ENCODE measurements at regions not wholly inside any gene's neighbourhood (a gene's known extent, or its start where the extent isn't known, plus 50 kb on each side); places are given as distances from the start of the nearest gene placed in this dataset.

- no peak overlapping the region for H3K4me3 ChIP-seq (ENCODE audit: low read length in 2 of 2)
- H3K27ac ChIP-seq (ENCODE audit: low read length): no peak overlapping the region
- H3K9ac ChIP-seq (ENCODE audit: low read length in 2 of 2): no peak overlapping the region
- H3K9me3 ChIP-seq (ENCODE audit: control insufficient read depth in 2 of 2, low read length in 2 of 2): peaks cover 0 to 5% of the 10 kb centered on the region in 2 donors
- no peaks in the 10 kb centered on the region for H3K27me3 ChIP-seq (ENCODE audit: control insufficient read depth in 1 of 2, insufficient read depth in 2 of 2, low read length in 2 of 2)
- H3K4me1 ChIP-seq (ENCODE audit: control insufficient read depth, insufficient read depth, low read length): no peaks in the 10 kb centered on the region
- H3K36me3 ChIP-seq (ENCODE audit: control insufficient read depth in 2 of 2, insufficient read depth in 2 of 2, low read length in 2 of 2): no peaks in the 10 kb centered on the region
Measured at GRCh38 chr1:191284175-191284574, 806.5 kb upstream of the BRINP3 start.

- no peak overlapping the region for H3K27ac ChIP-seq (ENCODE audit: low read length)
- no peaks in the 10 kb centered on the region for H3K4me1 ChIP-seq (ENCODE audit: control insufficient read depth, insufficient read depth, low read length)
- no peaks in the 10 kb centered on the region for H3K36me3 ChIP-seq (ENCODE audit: control insufficient read depth in 2 of 2, insufficient read depth in 2 of 2, low read length in 2 of 2)
- no peaks in the 10 kb centered on the region for H3K9me3 ChIP-seq (ENCODE audit: control insufficient read depth in 2 of 2, low read length in 2 of 2)
- H3K9ac ChIP-seq (ENCODE audit: low read length in 2 of 2): no peak overlapping the region
- H3K4me3 ChIP-seq (ENCODE audit: low read length in 2 of 2): no peak overlapping the region
- H3K27me3 ChIP-seq (ENCODE audit: control insufficient read depth in 1 of 2, insufficient read depth in 2 of 2, low read length in 2 of 2): no peaks in the 10 kb centered on the region
Measured at GRCh38 chr1:191290441-191290840, 812.8 kb upstream of the BRINP3 start.

- Histone ChIP-seq H3K27ac (ENCODE audit: low read length) (no peak overlapping the region), H3K9me3 (ENCODE audit: control insufficient read depth in 2 of 2, low read length in 2 of 2) (peaks cover 0 to 2% of the 10 kb centered on the region in 2 donors)
Measured at GRCh38 chr1:191305370-191305769, 827.7 kb upstream of the BRINP3 start.

GRCh38 chr1:191306916-191307315, 829.3 kb upstream of the BRINP3 start:
- Histone ChIP-seq H3K9me3 (ENCODE audit: control insufficient read depth in 2 of 2, low read length in 2 of 2) (peaks cover 0 to 2% of the 10 kb centered on the region in 2 donors), H3K4me3 (ENCODE audit: low read length in 2 of 2) (no peak overlapping the region), H3K4me1 (ENCODE audit: control insufficient read depth, insufficient read depth, low read length) (no peaks in the 10 kb centered on the region), H3K27ac (ENCODE audit: low read length) (no peak overlapping the region), H3K9ac (ENCODE audit: low read length in 2 of 2) (no peak overlapping the region), H3K27me3 (ENCODE audit: control insufficient read depth in 1 of 2, insufficient read depth in 2 of 2, low read length in 2 of 2) (no peaks in the 10 kb centered on the region), H3K36me3 (ENCODE audit: control insufficient read depth in 2 of 2, insufficient read depth in 2 of 2, low read length in 2 of 2) (no peaks in the 10 kb centered on the region)

More at GRCh38 chr1:191305370-191305769, 827.7 kb upstream of the BRINP3 start:
- no peaks in the 10 kb centered on the region for H3K36me3 ChIP-seq (ENCODE audit: control insufficient read depth in 2 of 2, insufficient read depth in 2 of 2, low read length in 2 of 2)
- H3K27me3 ChIP-seq (ENCODE audit: control insufficient read depth in 1 of 2, insufficient read depth in 2 of 2, low read length in 2 of 2): no peaks in the 10 kb centered on the region
- no peak overlapping the region for H3K9ac ChIP-seq (ENCODE audit: low read length in 2 of 2)
- no peaks in the 10 kb centered on the region for H3K4me1 ChIP-seq (ENCODE audit: control insufficient read depth, insufficient read depth, low read length)
- no peak overlapping the region for H3K4me3 ChIP-seq (ENCODE audit: low read length in 2 of 2)

GRCh38 chr1:191320062-191320461, 838.2 kb upstream of the RGS18 start:
- Histone ChIP-seq H3K27me3 (ENCODE audit: control insufficient read depth in 1 of 2, insufficient read depth in 2 of 2, low read length in 2 of 2) (no peaks in the 10 kb centered on the region), H3K4me3 (ENCODE audit: low read length in 2 of 2) (no peak overlapping the region), H3K36me3 (ENCODE audit: control insufficient read depth in 2 of 2, insufficient read depth in 2 of 2, low read length in 2 of 2) (no peaks in the 10 kb centered on the region), H3K27ac (ENCODE audit: low read length) (no peak overlapping the region), H3K9me3 (ENCODE audit: control insufficient read depth in 2 of 2, low read length in 2 of 2) (no peaks in the 10 kb centered on the region), H3K9ac (ENCODE audit: low read length in 2 of 2) (no peak overlapping the region), H3K4me1 (ENCODE audit: control insufficient read depth, insufficient read depth, low read length) (no peaks in the 10 kb centered on the region)

GRCh38 chr1:191327868-191328267, 830.4 kb upstream of the RGS18 start:
- Histone ChIP-seq H3K36me3 (ENCODE audit: control insufficient read depth in 2 of 2, insufficient read depth in 2 of 2, low read length in 2 of 2) (no peaks in the 10 kb centered on the region), H3K27ac (ENCODE audit: low read length) (no peak overlapping the region)

GRCh38 chr1:191343816-191344215, 814.4 kb upstream of the RGS18 start:
- Histone ChIP-seq H3K27me3 (ENCODE audit: control insufficient read depth in 1 of 2, insufficient read depth in 2 of 2, low read length in 2 of 2) (no peaks in the 10 kb centered on the region), H3K9ac (ENCODE audit: low read length in 2 of 2) (no peak overlapping the region), H3K4me1 (ENCODE audit: control insufficient read depth, insufficient read depth, low read length) (no peaks in the 10 kb centered on the region), H3K4me3 (ENCODE audit: low read length in 2 of 2) (no peak overlapping the region), H3K36me3 (ENCODE audit: control insufficient read depth in 2 of 2, insufficient read depth in 2 of 2, low read length in 2 of 2) (no peaks in the 10 kb centered on the region), H3K9me3 (ENCODE audit: control insufficient read depth in 2 of 2, low read length in 2 of 2) (no peaks in the 10 kb centered on the region), H3K27ac (ENCODE audit: low read length) (no peak overlapping the region)

More at GRCh38 chr1:191327868-191328267, 830.4 kb upstream of the RGS18 start:
- no peaks in the 10 kb centered on the region for H3K9me3 ChIP-seq (ENCODE audit: control insufficient read depth in 2 of 2, low read length in 2 of 2)
- H3K4me1 ChIP-seq (ENCODE audit: control insufficient read depth, insufficient read depth, low read length): no peaks in the 10 kb centered on the region
- H3K9ac ChIP-seq (ENCODE audit: low read length in 2 of 2): no peak overlapping the region
- no peak overlapping the region for H3K4me3 ChIP-seq (ENCODE audit: low read length in 2 of 2)
- no peaks in the 10 kb centered on the region for H3K27me3 ChIP-seq (ENCODE audit: control insufficient read depth in 1 of 2, insufficient read depth in 2 of 2, low read length in 2 of 2)

GRCh38 chr1:191346381-191346780, 811.9 kb upstream of the RGS18 start:
- Histone ChIP-seq H3K4me1 (ENCODE audit: control insufficient read depth, insufficient read depth, low read length) (no peaks in the 10 kb centered on the region), H3K4me3 (ENCODE audit: low read length in 2 of 2) (no peak overlapping the region), H3K9ac (ENCODE audit: low read length in 2 of 2) (no peak overlapping the region), H3K36me3 (ENCODE audit: control insufficient read depth in 2 of 2, insufficient read depth in 2 of 2, low read length in 2 of 2) (no peaks in the 10 kb centered on the region), H3K9me3 (ENCODE audit: control insufficient read depth in 2 of 2, low read length in 2 of 2) (no peaks in the 10 kb centered on the region), H3K27ac (ENCODE audit: low read length) (no peak overlapping the region), H3K27me3 (ENCODE audit: control insufficient read depth in 1 of 2, insufficient read depth in 2 of 2, low read length in 2 of 2) (no peaks in the 10 kb centered on the region)

GRCh38 chr1:191348328-191348727, 809.9 kb upstream of the RGS18 start:
- no peaks in the 10 kb centered on the region for H3K9me3 ChIP-seq (ENCODE audit: control insufficient read depth in 2 of 2, low read length in 2 of 2)
- H3K9ac ChIP-seq (ENCODE audit: low read length in 2 of 2): no peak overlapping the region
- H3K27ac ChIP-seq (ENCODE audit: low read length): no peak overlapping the region
- H3K36me3 ChIP-seq (ENCODE audit: control insufficient read depth in 2 of 2, insufficient read depth in 2 of 2, low read length in 2 of 2): no peaks in the 10 kb centered on the region
- H3K4me1 ChIP-seq (ENCODE audit: control insufficient read depth, insufficient read depth, low read length): no peaks in the 10 kb centered on the region
- H3K4me3 ChIP-seq (ENCODE audit: low read length in 2 of 2): no peak overlapping the region
- no peaks in the 10 kb centered on the region for H3K27me3 ChIP-seq (ENCODE audit: control insufficient read depth in 1 of 2, insufficient read depth in 2 of 2, low read length in 2 of 2)

- Histone ChIP-seq H3K27me3 (ENCODE audit: control insufficient read depth in 1 of 2, insufficient read depth in 2 of 2, low read length in 2 of 2) (no peaks in the 10 kb centered on the region), H3K9me3 (ENCODE audit: control insufficient read depth in 2 of 2, low read length in 2 of 2) (no peaks in the 10 kb centered on the region), H3K4me3 (ENCODE audit: low read length in 2 of 2) (no peak overlapping the region), H3K36me3 (ENCODE audit: control insufficient read depth in 2 of 2, insufficient read depth in 2 of 2, low read length in 2 of 2) (no peaks in the 10 kb centered on the region), H3K4me1 (ENCODE audit: control insufficient read depth, insufficient read depth, low read length) (no peaks in the 10 kb centered on the region), H3K27ac (ENCODE audit: low read length) (no peak overlapping the region), H3K9ac (ENCODE audit: low read length in 2 of 2) (no peak overlapping the region)
Measured at GRCh38 chr1:191350938-191351337, 807.3 kb upstream of the RGS18 start.

- Histone ChIP-seq H3K4me3 (ENCODE audit: low read length in 2 of 2) (no peak overlapping the region), H3K36me3 (ENCODE audit: control insufficient read depth in 2 of 2, insufficient read depth in 2 of 2, low read length in 2 of 2) (no peaks in the 10 kb centered on the region), H3K27ac (ENCODE audit: low read length) (no peak overlapping the region), H3K4me1 (ENCODE audit: control insufficient read depth, insufficient read depth, low read length) (no peaks in the 10 kb centered on the region), H3K27me3 (ENCODE audit: control insufficient read depth in 1 of 2, insufficient read depth in 2 of 2, low read length in 2 of 2) (no peaks in the 10 kb centered on the region), H3K9me3 (ENCODE audit: control insufficient read depth in 2 of 2, low read length in 2 of 2) (no peaks in the 10 kb centered on the region), H3K9ac (ENCODE audit: low read length in 2 of 2) (no peak overlapping the region)
Measured at GRCh38 chr1:191358724-191359123, 799.5 kb upstream of the RGS18 start.

All from stomach smooth muscle (tissue), 2 donors.